Upper lobe of left lung (tissue), 6 donors: ENCODE measurements at regions not wholly inside any gene's neighbourhood (a gene's known extent, or its start where the extent isn't known, plus 50 kb on each side); places are given as distances from the start of the nearest gene placed in this dataset.

Experiments used
- ATAC-seq, 2 donors: fragments of 200-7000 bp; cut with Tn5 transposase; one replicate each; pipeline ENCODE4 v1.9.1; 2022; ENCODE audit warnings: mild to moderate bottlenecking in 2 of 2, moderate library complexity in 2 of 2; ENCODE audit not compliant: low FRiP score in 2 of 2
- DNase-seq, 2 donors: peaks; one replicate each; pipeline ENCODE4 v3.0.0-alpha.2; 2019 to 2020
- H3K27ac ChIP-seq, 4 donors: fragments of 200-600 bp; sonication (generic); one replicate each; pipeline ENCODE4 v1.5.1; 2016 to 2019
- H3K27me3 ChIP-seq, 4 donors: fragments of 200-600 bp; sonication (generic); one replicate each; pipeline ENCODE4 v1.5.1; 2017 to 2019
- H3K36me3 ChIP-seq, 4 donors: fragments of 200-600 bp; sonication (generic); one replicate each; pipeline ENCODE4 v1.5.1; 2016 to 2019
- H3K4me1 ChIP-seq, 4 donors: fragments of 200-600 bp; sonication (generic); one replicate each; pipeline ENCODE4 v1.5.1; 2018 to 2019
- H3K4me3 ChIP-seq, 4 donors: fragments of 200-600 bp; sonication (generic); one replicate each; pipeline ENCODE4 v1.5.1; 2017 to 2019; ENCODE audit warnings: mild to moderate bottlenecking in 2 of 4, moderate library complexity in 1 of 4
- H3K9me3 ChIP-seq, 4 donors: fragments of 200-600 bp; sonication (generic); one replicate each; pipeline ENCODE4 v1.5.1; 2018 to 2019
- EP300 ChIP-seq, 4 donors: sonication (generic); formaldehyde crosslinking; IDR thresholded peaks; one replicate each; pipeline ENCODE4 v1.5.1; 2017; ENCODE audit warnings: antibody characterized with exemption in 4 of 4, control low read depth in 2 of 4
- POLR2A ChIP-seq, 4 donors: fragments of 450-650 bp; IDR thresholded peaks; one replicate each; pipeline ENCODE4 v1.5.1; 2016 to 2017; ENCODE audit warnings: antibody characterized with exemption in 4 of 4, mild to moderate bottlenecking in 2 of 4
- POLR2AphosphoS5 ChIP-seq, 2 donors: sonication (generic); formaldehyde crosslinking; IDR thresholded peaks; one replicate each; pipeline ENCODE4 v1.5.1; 2017; ENCODE audit warnings: antibody characterized with exemption in 2 of 2
- WGBS, 2 donors: methylation state at CpG; one replicate each; pipeline ENCODE4 v1.1.5; 2017 to 2018; 5-methylcytosine and 5-hydroxymethylcytosine counted together
- TF ChIP-seq, protein P1 (sequence below), 6 experiments: fragments of 450-650 bp in 4 of 6; fragments of 200-600 bp in 2 of 6; sonication (generic) in 2 of 6; IDR thresholded peaks; one replicate each; pipeline ENCODE4 v1.5.1; 2016 to 2019; ENCODE audit warnings: antibody characterized with exemption in 6 of 6
- donor health status: DM: no; HTN: no; CAD: no; lungs with moderate emphysema.
- donor health status: DM: no; HTN: yes; CAD: no; lungs with severe emphysema.

DNA sequence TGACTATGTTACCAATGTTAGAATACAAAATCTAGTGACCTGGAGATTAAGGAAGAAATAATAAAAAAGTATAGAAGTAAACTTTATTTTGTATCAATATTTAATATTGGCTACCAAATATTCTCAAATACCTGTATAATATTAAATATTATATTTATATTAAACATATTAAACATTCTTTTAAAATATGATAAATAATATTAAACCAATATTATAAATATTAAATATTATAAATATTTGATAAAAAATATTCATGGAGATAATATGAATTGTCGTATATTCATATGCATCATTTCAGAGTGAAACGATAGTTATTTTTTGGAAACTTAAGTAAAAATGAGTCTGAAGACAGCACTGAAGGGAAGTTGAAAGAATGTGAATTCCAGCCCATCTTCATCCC is 571.2 kb upstream of the KLF12 start:
- Histone ChIP-seq H3K27me3 (no peaks in the 10 kb centered on the region), H3K4me3 (no peak overlapping the region), H3K4me1 (no peaks in the 10 kb centered on the region), H3K9me3 (no peaks in the 10 kb centered on the region), H3K36me3 (no peaks in the 10 kb centered on the region), H3K27ac (no peak overlapping the region)
- no peak for TF ChIP-seq POLR2AphosphoS5 (IDR thresholded peaks at IDR 0.05)
- TF ChIP-seq POLR2A (IDR thresholded peaks at IDR 0.05) = no peak
- TF ChIP-seq, protein P1, sequence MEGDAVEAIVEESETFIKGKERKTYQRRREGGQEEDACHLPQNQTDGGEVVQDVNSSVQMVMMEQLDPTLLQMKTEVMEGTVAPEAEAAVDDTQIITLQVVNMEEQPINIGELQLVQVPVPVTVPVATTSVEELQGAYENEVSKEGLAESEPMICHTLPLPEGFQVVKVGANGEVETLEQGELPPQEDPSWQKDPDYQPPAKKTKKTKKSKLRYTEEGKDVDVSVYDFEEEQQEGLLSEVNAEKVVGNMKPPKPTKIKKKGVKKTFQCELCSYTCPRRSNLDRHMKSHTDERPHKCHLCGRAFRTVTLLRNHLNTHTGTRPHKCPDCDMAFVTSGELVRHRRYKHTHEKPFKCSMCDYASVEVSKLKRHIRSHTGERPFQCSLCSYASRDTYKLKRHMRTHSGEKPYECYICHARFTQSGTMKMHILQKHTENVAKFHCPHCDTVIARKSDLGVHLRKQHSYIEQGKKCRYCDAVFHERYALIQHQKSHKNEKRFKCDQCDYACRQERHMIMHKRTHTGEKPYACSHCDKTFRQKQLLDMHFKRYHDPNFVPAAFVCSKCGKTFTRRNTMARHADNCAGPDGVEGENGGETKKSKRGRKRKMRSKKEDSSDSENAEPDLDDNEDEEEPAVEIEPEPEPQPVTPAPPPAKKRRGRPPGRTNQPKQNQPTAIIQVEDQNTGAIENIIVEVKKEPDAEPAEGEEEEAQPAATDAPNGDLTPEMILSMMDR (IDR thresholded peaks at IDR 0.05) = no peak
- TF ChIP-seq EP300 (IDR thresholded peaks at IDR 0.05) = no peak
- WGBS, 2 donors = 92 to 96% methylated on average over 2 of the region's 2 CpGs
- DNase-seq = no peak
- no peak for ATAC-seq

- Histone ChIP-seq H3K36me3 (no peaks in the 10 kb centered on the region), H3K9me3 (no peaks in the 10 kb centered on the region), H3K4me1 (no peaks in the 10 kb centered on the region), H3K27ac (no peak overlapping the region), H3K4me3 (no peak overlapping the region), H3K27me3 (no peaks in the 10 kb centered on the region)
- WGBS, 2 donors = 95 to 96% methylated on average over 3 of the region's 3 CpGs
- DNase-seq (no peak), ATAC-seq (no peak)
- TF ChIP-seq, protein P1 (IDR thresholded peaks at IDR 0.05) = no peak
- TF ChIP-seq POLR2AphosphoS5 (IDR thresholded peaks at IDR 0.05) = no peak
Measured at GRCh38 chr13:74703855-74704387, 569.7 kb upstream of the KLF12 start.

GRCh38 chr13:74696148-74696922 is 562.1 kb upstream of the KLF12 start:
- Histone ChIP-seq H3K27me3 (no peaks in the 10 kb centered on the region), H3K4me3 (no peak overlapping the region), H3K27ac (no peak overlapping the region), H3K36me3 (no peaks in the 10 kb centered on the region), H3K9me3 (no peaks in the 10 kb centered on the region), H3K4me1 (no peaks in the 10 kb centered on the region)
- TF ChIP-seq, protein P1 (IDR thresholded peaks at IDR 0.05) = no peak
- TF ChIP-seq POLR2AphosphoS5 (IDR thresholded peaks at IDR 0.05) (no peak), EP300 (IDR thresholded peaks at IDR 0.05) (no peak), POLR2A (IDR thresholded peaks at IDR 0.05) (no peak)
- WGBS, 2 donors = 63 to 66% methylated on average over 7 of the region's 8 CpGs
- no peak for ATAC-seq
- no peak for DNase-seq

- ATAC-seq = no peak
- Histone ChIP-seq H3K27ac (no peak overlapping the region), H3K9me3 (no peaks in the 10 kb centered on the region), H3K4me1 (no peaks in the 10 kb centered on the region), H3K27me3 (no peaks in the 10 kb centered on the region), H3K4me3 (no peak overlapping the region), H3K36me3 (no peaks in the 10 kb centered on the region)
- TF ChIP-seq POLR2AphosphoS5 (IDR thresholded peaks at IDR 0.05) (no peak), POLR2A (IDR thresholded peaks at IDR 0.05) (no peak), EP300 (IDR thresholded peaks at IDR 0.05) (no peak)
- TF ChIP-seq, protein P1 (IDR thresholded peaks at IDR 0.05) = no peak
- 51 to 56% methylated on average over 11 of the region's 11 CpGs for WGBS, 2 donors
- DNase-seq = no peak
Measured at GRCh38 chr13:74695021-74695800, 561.0 kb upstream of the KLF12 start.
